ENCODE measurements at regions not wholly inside any gene's neighbourhood (a gene's known extent, or its start where the extent isn't known, plus 50 kb on each side); places are given as distances from the start of the nearest gene placed in this dataset.

- TF ChIP-seq CTCF (IDR thresholded peaks at IDR 0.05; ENCODE audit: extremely low read depth, missing control alignments): no peak
- no peak for DNase-seq (ENCODE audit: low spot score)
These were observed 158.3 kb upstream of the EEF1E1 start for GRCh38 chr6:8260610-8261009.

- no peak for TF ChIP-seq CTCF (IDR thresholded peaks at IDR 0.05; ENCODE audit: extremely low read depth, missing control alignments)
- no peak for DNase-seq (ENCODE audit: low spot score)
These were observed 144.1 kb upstream of the EEF1E1 start for GRCh38 chr6:8246403-8246802.

GRCh38 chr6:8245726-8246125, 143.4 kb upstream of the EEF1E1 start:
- no peak for DNase-seq (ENCODE audit: low spot score)
- TF ChIP-seq CTCF (IDR thresholded peaks at IDR 0.05; ENCODE audit: extremely low read depth, missing control alignments): no peak

- DNase-seq (ENCODE audit: low spot score): no peak
- TF ChIP-seq CTCF (IDR thresholded peaks at IDR 0.05; ENCODE audit: extremely low read depth, missing control alignments): no peak
These were observed 141.1 kb upstream of the EEF1E1 start for GRCh38 chr6:8243475-8243874.

- no peak for TF ChIP-seq CTCF (IDR thresholded peaks at IDR 0.05; ENCODE audit: extremely low read depth, missing control alignments)
These were observed 140.5 kb upstream of the EEF1E1 start for GRCh38 chr6:8242885-8243284.

GRCh38 chr6:8240301-8240700, 138.0 kb upstream of the EEF1E1 start:
- TF ChIP-seq CTCF (IDR thresholded peaks at IDR 0.05; ENCODE audit: extremely low read depth, missing control alignments): no peak
- no peak for DNase-seq (ENCODE audit: low spot score)

More at GRCh38 chr6:8242885-8243284, 140.5 kb upstream of the EEF1E1 start:
- no peak for DNase-seq (ENCODE audit: low spot score)

GRCh38 chr6:8238773-8239683, 136.7 kb upstream of the EEF1E1 start:
- TF ChIP-seq CTCF (IDR thresholded peaks at IDR 0.05; ENCODE audit: extremely low read depth, missing control alignments): no peak
- DNase-seq (ENCODE audit: low spot score): no peak

All from GM20000 (cell line).